NCI-H446 (cell line): ENCODE measurements at regions not wholly inside any gene's neighbourhood (a gene's known extent, or its start where the extent isn't known, plus 50 kb on each side); places are given as distances from the start of the nearest gene placed in this dataset.

ENCODE experiments used
- DNase-seq, 2 experiments: peaks; one replicate each; lab custom pipeline; 2025; lab: John Stamatoyannopoulos, UW

GRCh38 chr16:64654178-64654577, 467.7 kb downstream of the CDH11 start:
- DNase-seq, result no peak

GRCh38 chr16:64648282-64648681, 473.6 kb downstream of the CDH11 start:
- DNase-seq, result peak; percentile 34 to 87

- no peak for DNase-seq
Measured at GRCh38 chr16:64641343-64641742, 480.5 kb downstream of the CDH11 start.

GRCh38 chr16:64638766-64639165, 483.1 kb downstream of the CDH11 start:
- peak in 1 of 2 experiments; percentile 33 for DNase-seq

- DNase-seq, result peak in 1 of 2 experiments; percentile 26
Measured at GRCh38 chr16:64629622-64630021, 492.2 kb downstream of the CDH11 start.

GRCh38 chr16:64627781-64628180, 494.1 kb downstream of the CDH11 start:
- DNase-seq, result peak; percentile 88 to 91

GRCh38 chr16:64627288-64627687, 494.6 kb downstream of the CDH11 start:
- DNase-seq, result peak; percentile 78

- peak; percentile 69 to 88 for DNase-seq
Measured at GRCh38 chr16:64626776-64627175, 495.1 kb downstream of the CDH11 start.

GRCh38 chr16:64621616-64622015, 500.2 kb downstream of the CDH11 start:
- DNase-seq, result no peak

GRCh38 chr16:64617836-64618476, 503.9 kb downstream of the CDH11 start:
- DNase-seq, result peak in 1 of 2 experiments; percentile 22

GRCh38 chr16:64615630-64616280, 506.1 kb downstream of the CDH11 start:
- DNase-seq, result peak; percentile 7 to 87

- no peak for DNase-seq
Measured at GRCh38 chr16:64596196-64596595, 525.7 kb downstream of the CDH11 start.

- DNase-seq, result no peak
Measured at GRCh38 chr16:64590513-64590912, 531.4 kb downstream of the CDH11 start.

GRCh38 chr16:64589836-64590235, 532.0 kb downstream of the CDH11 start:
- DNase-seq, result peak in 1 of 2 experiments; percentile 1

GRCh38 chr16:64586781-64587180, 535.1 kb downstream of the CDH11 start:
- DNase-seq, result no peak

GRCh38 chr16:64585367-64585766, 536.5 kb downstream of the CDH11 start:
- no peak for DNase-seq

GRCh38 chr16:64580558-64580957, 541.3 kb downstream of the CDH11 start:
- DNase-seq, result no peak

- no peak for DNase-seq
Measured at GRCh38 chr16:64579712-64580111, 542.2 kb downstream of the CDH11 start.

- no peak for DNase-seq
Measured at GRCh38 chr16:64545768-64546167, 576.1 kb downstream of the CDH11 start.

- DNase-seq, result no peak
Measured at GRCh38 chr16:64544859-64545258, 577.0 kb downstream of the CDH11 start.

GRCh38 chr16:64543441-64543840, 578.4 kb downstream of the CDH11 start:
- no peak for DNase-seq

- no peak for DNase-seq
Measured at GRCh38 chr16:64543031-64543430, 578.8 kb downstream of the CDH11 start.

- DNase-seq, result no peak
Measured at GRCh38 chr16:64542152-64542551, 579.7 kb downstream of the CDH11 start.

GRCh38 chr16:64541621-64542020, 580.2 kb downstream of the CDH11 start:
- no peak for DNase-seq
